COLO829 (cell line): ENCODE measurements at regions not wholly inside any gene's neighbourhood (a gene's known extent, or its start where the extent isn't known, plus 50 kb on each side); places are given as distances from the start of the nearest gene placed in this dataset.

Source experiments
- DNase-seq: peaks from one replicate; pipeline ENCODE4 v3.0.0; 2012; ENCODE audit warnings: low spot score

GRCh38 chr11:104594228-104594958 lies 303.9 kb downstream of the CASP12 start:
- DNase-seq, result no peak

- DNase-seq, result no peak
Measured at GRCh38 chr11:104588970-104589369, 309.3 kb downstream of the CASP12 start.

GRCh38 chr11:104588446-104588845 lies 309.8 kb downstream of the CASP12 start:
- DNase-seq, result no peak

GRCh38 chr11:104584823-104585222 lies 313.4 kb downstream of the CASP12 start:
- no peak for DNase-seq

- DNase-seq, result no peak
Measured at GRCh38 chr11:104583857-104584256, 314.4 kb downstream of the CASP12 start.

GRCh38 chr11:104582431-104582830 lies 315.8 kb downstream of the CASP12 start:
- DNase-seq, result peak; percentile 54

- peak; percentile 26 for DNase-seq
Measured at GRCh38 chr11:104581246-104581980, 316.8 kb downstream of the CASP12 start.

GRCh38 chr11:104573441-104573990 lies 324.7 kb downstream of the CASP12 start:
- no peak for DNase-seq

- no peak for DNase-seq
Measured at GRCh38 chr11:104572279-104572678, 326.0 kb downstream of the CASP12 start.

GRCh38 chr11:104570078-104570701 lies 328.1 kb downstream of the CASP12 start:
- DNase-seq, result no peak

GRCh38 chr11:104565583-104565961 lies 332.7 kb downstream of the CASP12 start:
- DNase-seq, result no peak

- DNase-seq, result no peak
Measured at GRCh38 chr11:104564921-104565582, 333.2 kb downstream of the CASP12 start.

- no peak for DNase-seq
Measured at GRCh38 chr11:104556606-104557301, 341.5 kb downstream of the CASP12 start.

GRCh38 chr11:104549019-104549418 lies 349.2 kb downstream of the CASP12 start:
- no peak for DNase-seq

- DNase-seq, result no peak
Measured at GRCh38 chr11:104547996-104548661, 350.1 kb downstream of the CASP12 start.

- no peak for DNase-seq
Measured at GRCh38 chr11:104546501-104546900, 351.8 kb downstream of the CASP12 start.

GRCh38 chr11:104541701-104542100 lies 356.6 kb downstream of the CASP12 start:
- no peak for DNase-seq

GRCh38 chr11:104538313-104538712 lies 359.9 kb downstream of the CASP12 start:
- no peak for DNase-seq

GRCh38 chr11:104534278-104534677 lies 364.0 kb downstream of the CASP12 start:
- no peak for DNase-seq

GRCh38 chr11:104531894-104532293 lies 366.4 kb downstream of the CASP12 start:
- DNase-seq, result no peak

GRCh38 chr11:104531075-104531474 lies 367.1 kb upstream of the PDGFD start:
- DNase-seq, result no peak
